ENCODE measurements at regions not wholly inside any gene's neighbourhood (a gene's known extent, or its start where the extent isn't known, plus 50 kb on each side); places are given as distances from the start of the nearest gene placed in this dataset.

DNA sequence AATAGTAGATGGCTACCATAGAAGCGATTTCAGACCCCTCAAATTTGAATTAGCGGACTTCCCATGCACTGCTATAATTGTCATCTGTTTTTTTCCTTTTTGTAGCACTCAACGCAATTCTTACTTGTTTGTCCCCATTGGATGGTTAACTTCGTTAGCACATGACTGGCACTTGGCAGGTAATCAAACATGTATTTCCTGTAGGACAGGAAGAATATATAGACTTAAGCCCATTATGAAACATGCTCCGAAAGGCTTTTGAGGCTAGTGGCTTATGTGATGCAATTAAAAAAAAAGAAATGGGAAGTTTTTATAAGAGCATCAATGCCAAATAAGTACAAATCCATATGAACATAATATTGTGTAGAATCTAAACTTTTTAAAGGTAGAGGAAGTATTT lies 301.2 kb downstream of the PSAT1 start:
- WGBS (ENCODE audit: missing lambda C conversion rate) = 88% methylated on average over 5 of the region's 5 CpGs
- Histone ChIP-seq H3K4me2 (no peak overlapping the region), H3K27ac (no peak overlapping the region), H3K9me3 (peaks cover 5% of the 10 kb centered on the region; the same call in 2 of the 3 replicates), H3K4me3 (no peak overlapping the region), H3K4me1 (peaks cover 3% of the 10 kb centered on the region; the same call in 1 of the 3 replicates)
- POLR2A ChIA-PET = no interaction called here
- ATAC-seq = no peak
- no peak for DNase-seq (ENCODE audit: low read depth in 1 of 2, low spot score in 1 of 2)
- CTCF ChIA-PET = interaction anchor here (0.6 to 1.5 kb wide), 3 partner anchors 10 to 668 kb away, joined by 3 to 4 read pairs (median 3); no protein-coding TSS in a partner anchor
- no peak for FAIRE-seq
- TF ChIP-seq FOXS1 (CRISPR knock-in tag; IDR thresholded peaks at IDR 0.05) = no peak
- no peak for TF ChIP-seq KDM1A (IDR thresholded peaks at IDR 0.05; ENCODE audit: low read depth)
- TF ChIP-seq RFX5 (IDR thresholded peaks at IDR 0.05) = no peak
- TF ChIP-seq MAFK (IDR thresholded peaks at IDR 0.05; ENCODE audit: partially characterized antibody) = no peak
- TF ChIP-seq NPAS2 (CRISPR knock-in tag; IDR thresholded peaks at IDR 0.05; ENCODE audit: borderline replicate concordance) = no peak
- TF ChIP-seq, protein P1, sequence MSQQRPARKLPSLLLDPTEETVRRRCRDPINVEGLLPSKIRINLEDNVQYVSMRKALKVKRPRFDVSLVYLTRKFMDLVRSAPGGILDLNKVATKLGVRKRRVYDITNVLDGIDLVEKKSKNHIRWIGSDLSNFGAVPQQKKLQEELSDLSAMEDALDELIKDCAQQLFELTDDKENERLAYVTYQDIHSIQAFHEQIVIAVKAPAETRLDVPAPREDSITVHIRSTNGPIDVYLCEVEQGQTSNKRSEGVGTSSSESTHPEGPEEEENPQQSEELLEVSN (IDR thresholded peaks at IDR 0.05; ENCODE audit: borderline replicate concordance, low read depth) = no peak
- no peak for TF ChIP-seq HOXA7 (CRISPR knock-in tag; IDR thresholded peaks at IDR 0.05)
- TF ChIP-seq, protein P2, sequence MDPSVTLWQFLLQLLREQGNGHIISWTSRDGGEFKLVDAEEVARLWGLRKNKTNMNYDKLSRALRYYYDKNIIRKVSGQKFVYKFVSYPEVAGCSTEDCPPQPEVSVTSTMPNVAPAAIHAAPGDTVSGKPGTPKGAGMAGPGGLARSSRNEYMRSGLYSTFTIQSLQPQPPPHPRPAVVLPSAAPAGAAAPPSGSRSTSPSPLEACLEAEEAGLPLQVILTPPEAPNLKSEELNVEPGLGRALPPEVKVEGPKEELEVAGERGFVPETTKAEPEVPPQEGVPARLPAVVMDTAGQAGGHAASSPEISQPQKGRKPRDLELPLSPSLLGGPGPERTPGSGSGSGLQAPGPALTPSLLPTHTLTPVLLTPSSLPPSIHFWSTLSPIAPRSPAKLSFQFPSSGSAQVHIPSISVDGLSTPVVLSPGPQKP (IDR thresholded peaks at IDR 0.05; ENCODE audit: low read depth, low read length) = no peak
- TF ChIP-seq CHD4 (IDR thresholded peaks at IDR 0.05; ENCODE audit: borderline replicate concordance) = no peak
- TF ChIP-seq KDM5A (IDR thresholded peaks at IDR 0.05) = no peak
- TF ChIP-seq CBX8 (IDR thresholded peaks at IDR 0.05) = no peak
- TF ChIP-seq, protein P3, sequence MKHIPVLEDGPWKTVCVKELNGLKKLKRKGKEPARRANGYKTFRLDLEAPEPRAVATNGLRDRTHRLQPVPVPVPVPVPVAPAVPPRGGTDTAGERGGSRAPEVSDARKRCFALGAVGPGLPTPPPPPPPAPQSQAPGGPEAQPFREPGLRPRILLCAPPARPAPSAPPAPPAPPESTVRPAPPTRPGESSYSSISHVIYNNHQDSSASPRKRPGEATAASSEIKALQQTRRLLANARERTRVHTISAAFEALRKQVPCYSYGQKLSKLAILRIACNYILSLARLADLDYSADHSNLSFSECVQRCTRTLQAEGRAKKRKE (CRISPR knock-in tag; IDR thresholded peaks at IDR 0.05; ENCODE audit: low read depth) = no peak
- no peak for TF ChIP-seq NFE2L2 (conservative IDR thresholded peaks at IDR 0.05; ENCODE audit: low read length)

DNA sequence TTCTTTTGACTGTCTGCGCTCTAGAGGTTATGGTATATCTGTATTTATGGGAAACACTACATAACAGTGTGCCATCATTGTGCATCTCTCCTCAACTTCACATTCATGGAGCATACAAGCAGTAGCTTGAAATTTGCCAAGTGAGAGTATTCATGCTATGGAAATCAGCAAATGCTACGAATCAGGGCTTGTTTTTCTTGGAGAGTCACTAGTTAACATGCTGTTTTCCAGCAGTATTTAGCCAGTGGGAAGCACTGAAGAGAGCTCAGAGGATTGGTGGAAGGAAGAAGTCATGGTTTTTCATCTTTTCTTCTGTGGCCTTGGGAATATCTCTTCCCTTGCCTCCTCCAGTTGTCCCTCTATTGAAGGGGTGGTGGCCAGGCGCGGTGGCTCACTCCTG lies 303.0 kb downstream of the PSAT1 start:
- CTCF ChIA-PET = interaction anchor here (0.9 to 1.6 kb wide), 4 partner anchors 11 to 529 kb away, joined by 3 to 7 read pairs (median 7); no protein-coding TSS in a partner anchor
- WGBS (ENCODE audit: missing lambda C conversion rate) = 85% methylated on average over 4 of the region's 4 CpGs
- FAIRE-seq (no peak), DNase-seq (ENCODE audit: low read depth in 1 of 2, low spot score in 1 of 2) (no peak), ATAC-seq (no peak)
- no peak overlapping the region for H3K4me2 ChIP-seq
- H3K4me1 ChIP-seq = peaks cover 3% of the 10 kb centered on the region; the same call in 1 of the 3 replicates
- H3K9me3 ChIP-seq = peaks cover 10% of the 10 kb centered on the region
- 0 out of 6 replicates have a peak overlapping the region, but pooled peaks of 1 of the 2 experiments have one; percentile 8 for H3K27ac ChIP-seq
- TF ChIP-seq CHD2 (IDR thresholded peaks at IDR 0.05; ENCODE audit: low read length, partially characterized antibody) (no peak), HOXA7 (CRISPR knock-in tag; IDR thresholded peaks at IDR 0.05) (no peak), CHD4 (IDR thresholded peaks at IDR 0.05; ENCODE audit: borderline replicate concordance) (no peak), FOSL2 (IDR thresholded peaks at IDR 0.05) (no peak), FOSL2 (CRISPR knock-in tag; IDR thresholded peaks at IDR 0.05) (no peak), NFE2L2 (conservative IDR thresholded peaks at IDR 0.05; ENCODE audit: low read length) (no peak), FOSB (CRISPR knock-in tag; IDR thresholded peaks at IDR 0.05) (no peak), ZSCAN20 (CRISPR knock-in tag; IDR thresholded peaks at IDR 0.05) (no peak), NR3C1 (IDR thresholded peaks at IDR 0.05) (no peak), CBX8 (IDR thresholded peaks at IDR 0.05) (no peak), POLR2AphosphoS2 (conservative IDR thresholded peaks at IDR 0.05; ENCODE audit: low read length) (no peak), EHF (CRISPR knock-in tag; IDR thresholded peaks at IDR 0.05) (no peak)
- no peak overlapping the region for H3K4me3 ChIP-seq
- POLR2A ChIA-PET = no interaction called here

DNA sequence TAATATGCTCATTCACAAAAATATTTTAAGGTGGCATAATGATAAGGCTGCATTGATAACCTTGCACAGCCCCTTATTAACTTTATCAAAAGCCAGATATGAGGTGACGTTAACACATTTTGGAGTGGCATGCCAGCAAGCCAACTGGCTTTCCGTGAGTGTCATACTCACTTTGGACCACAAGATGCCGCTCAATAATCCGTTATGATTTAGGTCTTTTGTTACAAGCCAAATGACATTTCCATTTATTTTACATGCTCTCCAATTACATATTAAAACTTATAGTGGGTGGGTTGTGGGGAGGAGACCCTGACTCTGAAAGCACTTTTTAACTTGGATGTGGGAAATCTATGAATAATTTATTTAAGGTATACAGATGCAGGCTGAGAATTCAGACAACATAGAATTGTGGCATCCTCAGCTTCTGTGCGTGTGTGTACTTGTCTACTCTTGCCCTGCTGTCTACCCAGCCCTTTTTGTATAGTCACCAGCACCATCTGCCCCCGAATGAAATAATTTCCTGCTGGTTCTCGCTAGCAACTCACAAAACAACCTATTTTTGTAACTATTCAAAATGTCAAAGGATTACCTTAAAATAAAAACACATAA lies 305.1 kb downstream of the PSAT1 start:
- Histone ChIP-seq H3K4me1 (peaks cover 3% of the 10 kb centered on the region; the same call in 1 of the 3 replicates), H3K27ac (peak overlapping the region; percentile 30 to 80), H3K4me3 (no peak overlapping the region), H3K4me2 (no peak overlapping the region), H3K9me3 (peaks cover 10% of the 10 kb centered on the region)
- DNase-seq (ENCODE audit: low read depth in 1 of 2, low spot score in 1 of 2) (peak in 1 of 2 experiments; percentile 72), ATAC-seq (peak; percentile 56 to 73; a peak in 4 of 6 replicates), FAIRE-seq (peak; percentile 86)
- TF ChIP-seq SMC3 (IDR thresholded peaks at IDR 0.05) (peak; percentile 91), HOXA7 (CRISPR knock-in tag; IDR thresholded peaks at IDR 0.05) (no peak), RAD21 (conservative IDR thresholded peaks at IDR 0.05 in 1 of 2, IDR thresholded peaks at IDR 0.05 in 1 of 2) (peak; percentile 94)
- TF ChIP-seq, protein P4, sequence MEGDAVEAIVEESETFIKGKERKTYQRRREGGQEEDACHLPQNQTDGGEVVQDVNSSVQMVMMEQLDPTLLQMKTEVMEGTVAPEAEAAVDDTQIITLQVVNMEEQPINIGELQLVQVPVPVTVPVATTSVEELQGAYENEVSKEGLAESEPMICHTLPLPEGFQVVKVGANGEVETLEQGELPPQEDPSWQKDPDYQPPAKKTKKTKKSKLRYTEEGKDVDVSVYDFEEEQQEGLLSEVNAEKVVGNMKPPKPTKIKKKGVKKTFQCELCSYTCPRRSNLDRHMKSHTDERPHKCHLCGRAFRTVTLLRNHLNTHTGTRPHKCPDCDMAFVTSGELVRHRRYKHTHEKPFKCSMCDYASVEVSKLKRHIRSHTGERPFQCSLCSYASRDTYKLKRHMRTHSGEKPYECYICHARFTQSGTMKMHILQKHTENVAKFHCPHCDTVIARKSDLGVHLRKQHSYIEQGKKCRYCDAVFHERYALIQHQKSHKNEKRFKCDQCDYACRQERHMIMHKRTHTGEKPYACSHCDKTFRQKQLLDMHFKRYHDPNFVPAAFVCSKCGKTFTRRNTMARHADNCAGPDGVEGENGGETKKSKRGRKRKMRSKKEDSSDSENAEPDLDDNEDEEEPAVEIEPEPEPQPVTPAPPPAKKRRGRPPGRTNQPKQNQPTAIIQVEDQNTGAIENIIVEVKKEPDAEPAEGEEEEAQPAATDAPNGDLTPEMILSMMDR (IDR thresholded peaks at IDR 0.05) = peak; percentile 86
- ChIA-PET POLR2A (interaction anchor here (0.6 to 1.4 kb wide), 3 partner anchors 216 to 970 kb away, joined by 3 to 5 read pairs (median 3); partner anchors contain the start of gene TLE4), CTCF (interaction anchor here (0.6 to 1.4 kb wide), 15 partner anchors 8 to 969 kb away, joined by 3 to 5 read pairs (median 3); no protein-coding TSS in a partner anchor)
- WGBS (ENCODE audit: missing lambda C conversion rate) = 18% methylated on average over 7 of the region's 7 CpGs
